Activated T-cell treated with anti-CD3 and anti-CD28 coated beads, Interleukin-2, amount 50 U/mL, for 72 hours (primary cell): ENCODE measurements at regions not wholly inside any gene's neighbourhood (a gene's known extent, or its start where the extent isn't known, plus 50 kb on each side); places are given as distances from the start of the nearest gene placed in this dataset.

ENCODE experiments used
- ATAC-seq, 2 donors: fragments of 150-1000 bp; cut with Tn5 transposase; replicated peaks in 1 of 2; 2 replicates each; pipeline ENCODE4 v1.10.0; 2021; ENCODE audit warnings: moderate library complexity in 2 of 2, mild to moderate bottlenecking in 1 of 2
- DNase-seq, 2 donors: peaks; one replicate each; pipeline ENCODE4 v3.0.0; 2021 to 2022; ENCODE audit warnings: mixed read lengths in 1 of 2
- H3K27ac Mint-ChIP-seq: one replicate; pipeline ENCODE4 v1.8.0; 2022; ENCODE audit warnings: mild to moderate bottlenecking, moderate library complexity, mixed read lengths
- H3K27me3 Mint-ChIP-seq: one replicate; pipeline ENCODE4 v1.8.0; 2022; ENCODE audit warnings: low read depth, mixed read lengths
- H3K36me3 Mint-ChIP-seq, 2 donors: one replicate each; pipeline ENCODE4 v1.8.0; 2022; ENCODE audit warnings: mixed read lengths in 2 of 2, mild to moderate bottlenecking in 1 of 2; ENCODE audit not compliant: insufficient read depth in 2 of 2
- H3K4me1 Mint-ChIP-seq: one replicate; pipeline ENCODE4 v1.8.0; 2022; ENCODE audit warnings: low read depth, mixed read lengths
- H3K4me3 Mint-ChIP-seq, 2 donors: one replicate each; pipeline ENCODE4 v1.8.0; 2022; ENCODE audit warnings: mild to moderate bottlenecking in 2 of 2, mixed read lengths in 2 of 2, moderate library complexity in 2 of 2
- H3K9me3 Mint-ChIP-seq, 2 donors: one replicate each; pipeline ENCODE4 v1.8.0; 2022; ENCODE audit warnings: mixed read lengths in 2 of 2

DNA sequence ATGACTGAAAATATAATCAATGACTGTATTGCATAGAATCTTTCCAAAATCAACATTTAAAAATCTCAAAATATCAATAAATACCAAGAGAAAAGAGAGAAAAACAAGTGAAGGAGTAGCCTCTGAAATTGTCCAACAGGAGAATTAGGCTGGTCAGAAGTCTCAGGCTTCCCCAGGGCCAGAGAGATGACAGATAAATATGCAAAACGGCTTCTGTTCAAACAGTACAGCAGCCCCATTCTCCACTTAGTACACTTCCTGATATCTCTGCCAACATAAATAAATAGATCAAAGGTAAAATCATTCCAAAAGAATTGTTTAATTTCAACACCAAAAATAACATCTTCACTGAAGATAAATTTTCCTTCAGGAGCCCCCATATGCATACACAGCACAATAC is 204.7 kb upstream of the GABRA2 start:
- DNase-seq = no peak
- H3K4me3 Mint-ChIP-seq = no peak overlapping the region
- ATAC-seq = no peak
- no peaks in the 10 kb centered on the region for H3K27me3 Mint-ChIP-seq
- H3K4me1 Mint-ChIP-seq = no peaks in the 10 kb centered on the region
- no peak overlapping the region for H3K27ac Mint-ChIP-seq
- H3K36me3 Mint-ChIP-seq = no peaks in the 10 kb centered on the region
- peaks cover 4 to 11% of the 10 kb centered on the region in 2 donors for H3K9me3 Mint-ChIP-seq

- ATAC-seq (no peak), DNase-seq (no peak)
- Mint-ChIP-seq H3K27ac (no peak overlapping the region), H3K4me1 (no peaks in the 10 kb centered on the region), H3K36me3 (no peaks in the 10 kb centered on the region), H3K27me3 (no peaks in the 10 kb centered on the region), H3K9me3 (peaks cover 0 to 4% of the 10 kb centered on the region in 2 donors), H3K4me3 (no peak overlapping the region)
These were observed 196.6 kb upstream of the GABRA2 start for GRCh38 chr4:46586566-46586965.

GRCh38 chr4:46581677-46582076 is 191.7 kb upstream of the GABRA2 start:
- DNase-seq (no peak), ATAC-seq (no peak)
- Mint-ChIP-seq H3K27ac (no peak overlapping the region), H3K36me3 (no peaks in the 10 kb centered on the region), H3K4me3 (no peak overlapping the region), H3K4me1 (no peaks in the 10 kb centered on the region), H3K9me3 (peaks cover 2% of the 10 kb centered on the region in 2 donors), H3K27me3 (no peaks in the 10 kb centered on the region)

- no peaks in the 10 kb centered on the region for H3K4me1 Mint-ChIP-seq
- DNase-seq = no peak
- H3K4me3 Mint-ChIP-seq = no peak overlapping the region
- peaks cover 1 to 4% of the 10 kb centered on the region in 2 donors for H3K9me3 Mint-ChIP-seq
- no peaks in the 10 kb centered on the region for H3K27me3 Mint-ChIP-seq
- H3K36me3 Mint-ChIP-seq = no peaks in the 10 kb centered on the region
- H3K27ac Mint-ChIP-seq = no peak overlapping the region
- no peak for ATAC-seq
These were observed 165.0 kb upstream of the GABRA2 start for GRCh38 chr4:46554760-46555465.

DNA sequence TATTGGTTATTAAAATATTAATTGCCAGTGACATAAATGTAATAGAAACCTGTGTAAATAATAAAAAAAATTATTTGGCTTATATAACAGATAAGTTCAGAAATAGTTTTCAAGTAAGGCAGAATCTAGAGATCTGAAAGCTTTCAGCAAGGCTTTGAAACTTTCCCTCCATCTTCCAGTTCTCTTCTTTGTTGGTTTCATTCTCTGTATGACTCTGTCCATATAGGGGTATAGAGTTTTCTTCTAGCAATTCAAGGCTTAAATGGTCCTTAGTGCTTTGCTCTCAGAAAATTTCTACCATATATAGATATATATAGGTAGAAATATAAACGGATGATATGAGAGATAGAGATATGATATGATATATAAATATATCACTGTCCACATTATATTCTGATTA is 160.5 kb upstream of the GABRA2 start:
- H3K27ac Mint-ChIP-seq = no peak overlapping the region
- DNase-seq = no peak
- H3K4me3 Mint-ChIP-seq = no peak overlapping the region
- H3K27me3 Mint-ChIP-seq = no peaks in the 10 kb centered on the region
- H3K9me3 Mint-ChIP-seq = peaks cover 0 to 2% of the 10 kb centered on the region in 2 donors
- H3K4me1 Mint-ChIP-seq = no peaks in the 10 kb centered on the region
- ATAC-seq = no peak
- no peaks in the 10 kb centered on the region for H3K36me3 Mint-ChIP-seq

GRCh38 chr4:46549125-46549524 is 159.2 kb upstream of the GABRA2 start:
- no peak for ATAC-seq
- H3K27ac Mint-ChIP-seq = no peak overlapping the region

DNA sequence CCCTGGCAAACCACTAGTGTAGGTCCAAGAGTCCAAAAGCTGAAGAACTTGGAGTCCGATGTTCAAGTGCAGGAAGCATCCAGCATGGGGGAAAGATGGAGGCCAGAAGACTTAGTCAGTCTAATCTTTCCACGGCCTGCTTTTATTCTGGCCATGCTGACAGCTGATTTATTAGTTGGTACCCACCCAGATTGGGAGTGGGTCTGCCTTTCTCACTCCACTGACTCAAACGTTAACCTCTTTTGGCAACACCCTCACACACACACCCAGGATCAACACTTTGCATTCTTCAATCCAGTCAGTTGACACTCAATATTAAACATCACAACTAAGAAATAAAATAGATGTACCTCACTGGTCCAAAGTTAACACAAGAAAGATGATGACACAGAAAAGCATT is 134.8 kb upstream of the GABRA2 start:
- Mint-ChIP-seq H3K27me3 (no peaks in the 10 kb centered on the region), H3K9me3 (peaks cover 3 to 8% of the 10 kb centered on the region in 2 donors), H3K27ac (no peak overlapping the region), H3K36me3 (peaks cover 0 to 2% of the 10 kb centered on the region in 2 donors), H3K4me3 (no peak overlapping the region), H3K4me1 (no peaks in the 10 kb centered on the region)
- DNase-seq = no peak
- no peak for ATAC-seq

More at GRCh38 chr4:46549125-46549524, 159.2 kb upstream of the GABRA2 start:
- Mint-ChIP-seq H3K4me1 (no peaks in the 10 kb centered on the region), H3K36me3 (no peaks in the 10 kb centered on the region), H3K4me3 (no peak overlapping the region), H3K27me3 (no peaks in the 10 kb centered on the region), H3K9me3 (peaks cover 0 to under 1% of the 10 kb centered on the region in 2 donors)
- no peak for DNase-seq

GRCh38 chr4:46520361-46520760 is 130.4 kb upstream of the GABRA2 start:
- peaks cover 4 to 5% of the 10 kb centered on the region in 2 donors for H3K9me3 Mint-ChIP-seq
- H3K4me1 Mint-ChIP-seq = no peaks in the 10 kb centered on the region
- no peak overlapping the region for H3K27ac Mint-ChIP-seq
- H3K4me3 Mint-ChIP-seq = no peak overlapping the region
- DNase-seq = no peak
- peaks cover 0 to 2% of the 10 kb centered on the region in 2 donors for H3K36me3 Mint-ChIP-seq
- H3K27me3 Mint-ChIP-seq = no peaks in the 10 kb centered on the region
- ATAC-seq = no peak

- H3K4me3 Mint-ChIP-seq = no peak overlapping the region
- H3K27me3 Mint-ChIP-seq = no peaks in the 10 kb centered on the region
- H3K36me3 Mint-ChIP-seq = no peaks in the 10 kb centered on the region
- no peaks in the 10 kb centered on the region for H3K4me1 Mint-ChIP-seq
- ATAC-seq = no peak
- H3K27ac Mint-ChIP-seq = no peak overlapping the region
- H3K9me3 Mint-ChIP-seq = peaks cover 2 to 3% of the 10 kb centered on the region in 2 donors
- no peak for DNase-seq
These were observed 126.0 kb upstream of the GABRA2 start for GRCh38 chr4:46515940-46516339.

DNA sequence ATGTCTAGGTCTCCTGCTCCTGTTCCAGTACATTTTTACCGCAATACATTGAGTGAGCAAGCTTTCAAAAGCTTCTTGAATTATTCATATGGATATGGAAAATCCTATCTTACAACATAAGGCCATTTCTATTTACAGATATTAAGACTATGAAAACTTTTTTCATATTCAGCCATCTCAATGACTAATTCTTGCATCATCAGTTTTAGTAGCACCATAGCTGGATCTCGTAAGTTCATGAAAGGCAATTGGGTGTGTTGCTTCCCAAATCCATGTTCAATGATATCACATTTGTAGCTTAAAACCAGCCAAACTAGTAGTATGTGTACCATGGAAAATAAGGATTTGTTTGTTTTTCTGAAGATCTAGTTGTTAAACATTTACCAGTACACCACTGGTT is 118.3 kb upstream of the GABRA2 start:
- H3K36me3 Mint-ChIP-seq = no peaks in the 10 kb centered on the region
- no peak for ATAC-seq

GRCh38 chr4:46506876-46507275 is 116.9 kb upstream of the GABRA2 start:
- no peak for DNase-seq
- H3K36me3 Mint-ChIP-seq = no peaks in the 10 kb centered on the region
- no peaks in the 10 kb centered on the region for H3K4me1 Mint-ChIP-seq
- no peak for ATAC-seq
- H3K27me3 Mint-ChIP-seq = no peaks in the 10 kb centered on the region
- H3K9me3 Mint-ChIP-seq = no peaks in the 10 kb centered on the region
- no peak overlapping the region for H3K4me3 Mint-ChIP-seq
- H3K27ac Mint-ChIP-seq = no peak overlapping the region

More for the DNA sequence above, 118.3 kb upstream of the GABRA2 start:
- DNase-seq = no peak
- Mint-ChIP-seq H3K9me3 (no peaks in the 10 kb centered on the region), H3K4me1 (no peaks in the 10 kb centered on the region), H3K27ac (no peak overlapping the region), H3K4me3 (no peak overlapping the region), H3K27me3 (no peaks in the 10 kb centered on the region)

GRCh38 chr4:46505131-46505530 is 115.2 kb upstream of the GABRA2 start:
- no peak overlapping the region for H3K27ac Mint-ChIP-seq
- DNase-seq (no peak), ATAC-seq (no peak)
- H3K36me3 Mint-ChIP-seq = no peaks in the 10 kb centered on the region
- H3K9me3 Mint-ChIP-seq = peaks cover 3% of the 10 kb centered on the region in 2 donors
- no peaks in the 10 kb centered on the region for H3K27me3 Mint-ChIP-seq
- H3K4me3 Mint-ChIP-seq = no peak overlapping the region
- H3K4me1 Mint-ChIP-seq = no peaks in the 10 kb centered on the region

GRCh38 chr4:46503739-46504138 is 113.8 kb upstream of the GABRA2 start:
- DNase-seq (no peak), ATAC-seq (no peak)
- H3K4me3 Mint-ChIP-seq = no peak overlapping the region
- no peaks in the 10 kb centered on the region for H3K4me1 Mint-ChIP-seq
- H3K27me3 Mint-ChIP-seq = no peaks in the 10 kb centered on the region
- H3K27ac Mint-ChIP-seq = no peak overlapping the region
- H3K36me3 Mint-ChIP-seq = no peaks in the 10 kb centered on the region
- H3K9me3 Mint-ChIP-seq = peaks cover 3% of the 10 kb centered on the region in 2 donors

- DNase-seq = no peak
- H3K27ac Mint-ChIP-seq = no peak overlapping the region
- H3K27me3 Mint-ChIP-seq = no peaks in the 10 kb centered on the region
- H3K9me3 Mint-ChIP-seq = peaks cover 4 to 6% of the 10 kb centered on the region in 2 donors
- H3K4me1 Mint-ChIP-seq = no peaks in the 10 kb centered on the region
- no peaks in the 10 kb centered on the region for H3K36me3 Mint-ChIP-seq
- ATAC-seq = no peak
- H3K4me3 Mint-ChIP-seq = no peak overlapping the region
These were observed 102.5 kb upstream of the GABRA2 start for GRCh38 chr4:46492394-46492793.
